NCI-H2196 (cell line): ENCODE measurements at regions not wholly inside any gene's neighbourhood (a gene's known extent, or its start where the extent isn't known, plus 50 kb on each side); places are given as distances from the start of the nearest gene placed in this dataset.

Experiments used
- DNase-seq: peaks from one replicate; lab custom pipeline; 2025; ENCODE audit not compliant: unreplicated experiment; lab: John Stamatoyannopoulos, UW

DNA sequence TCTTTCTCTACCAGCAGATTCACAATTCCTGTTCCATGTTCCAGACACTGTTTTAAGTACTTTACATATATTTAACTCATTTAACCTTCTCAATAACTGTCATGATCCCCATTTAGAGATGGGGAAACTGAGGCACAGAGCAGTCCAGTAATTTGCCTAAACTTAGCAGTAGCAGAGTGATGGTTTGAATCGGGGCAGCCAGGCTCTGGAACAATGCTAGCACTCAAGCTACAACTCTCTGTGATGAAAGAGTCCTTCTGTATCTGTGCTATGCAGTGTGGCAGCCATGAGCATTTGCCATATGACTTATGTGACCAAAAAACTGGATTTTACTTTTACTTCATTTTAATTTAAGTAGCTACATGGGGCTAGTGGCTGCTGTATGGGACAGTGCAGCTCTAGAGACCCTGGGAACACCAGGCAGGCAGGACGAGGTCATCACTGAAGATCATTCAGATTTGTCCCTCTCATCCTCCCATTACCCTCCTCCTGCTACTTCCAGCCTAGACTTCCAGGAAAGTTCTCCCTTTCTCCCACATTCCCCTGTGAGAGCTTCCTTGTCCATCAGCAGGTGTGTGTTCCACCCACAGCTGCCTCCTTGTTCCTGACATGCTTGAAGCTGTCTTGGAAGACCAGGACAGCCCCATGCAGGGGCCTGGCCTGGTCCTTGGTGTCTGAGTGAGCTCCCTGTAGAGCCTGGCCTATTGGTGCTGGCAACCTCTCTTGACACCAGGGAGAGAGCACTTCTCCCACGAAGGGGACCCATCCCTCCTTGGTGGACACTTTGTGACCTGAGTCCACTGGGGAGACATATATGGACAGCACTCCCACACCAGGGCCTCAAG lies 157.0 kb downstream of the MRPL14 start:
- DNase-seq, result no peak

DNA sequence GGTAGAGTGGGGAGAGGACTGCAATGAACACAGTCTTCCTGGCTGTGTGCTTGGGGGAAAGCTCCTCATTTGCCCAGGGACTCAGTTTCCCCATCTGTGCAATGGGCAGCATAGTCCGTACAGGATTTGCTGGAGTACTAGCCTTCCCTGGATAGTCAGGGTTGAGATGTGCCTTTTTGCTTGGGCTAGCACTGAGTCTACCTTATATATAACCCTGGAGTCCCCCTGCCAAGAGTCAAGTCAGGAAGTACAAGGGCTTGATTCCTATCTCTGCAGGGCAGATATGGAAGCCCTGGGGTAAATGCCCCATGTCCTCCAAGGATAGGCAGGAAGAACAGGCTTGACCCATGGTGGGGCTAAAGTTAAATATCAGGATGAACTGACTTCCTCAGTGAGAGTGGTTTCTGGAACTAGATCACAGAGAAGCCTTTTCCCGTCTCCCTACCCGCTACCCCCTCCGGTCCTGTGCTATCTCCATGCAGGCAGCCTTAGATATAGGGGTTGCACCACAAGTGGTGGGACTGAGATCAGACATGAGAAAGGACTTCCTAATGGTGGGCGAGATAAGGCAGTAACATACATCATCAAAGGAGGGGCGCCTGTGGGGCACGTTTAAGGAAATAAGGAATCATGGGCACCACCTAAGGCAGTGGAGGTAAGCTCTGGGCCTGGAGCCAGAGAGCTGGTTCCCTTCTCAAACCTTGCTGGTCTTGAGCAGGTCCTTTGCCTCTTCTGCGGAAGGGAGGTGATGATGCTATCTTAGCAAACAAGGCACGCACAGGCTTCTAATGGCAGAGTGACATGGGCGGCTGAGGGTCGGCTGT lies 157.9 kb downstream of the MRPL14 start:
- DNase-seq, result no peak

- no peak for DNase-seq
These were observed 158.9 kb downstream of the MRPL14 start for GRCh38 chr6:43968110-43968965.

GRCh38 chr6:43967719-43968091 lies 159.5 kb downstream of the MRPL14 start:
- no peak for DNase-seq

DNA sequence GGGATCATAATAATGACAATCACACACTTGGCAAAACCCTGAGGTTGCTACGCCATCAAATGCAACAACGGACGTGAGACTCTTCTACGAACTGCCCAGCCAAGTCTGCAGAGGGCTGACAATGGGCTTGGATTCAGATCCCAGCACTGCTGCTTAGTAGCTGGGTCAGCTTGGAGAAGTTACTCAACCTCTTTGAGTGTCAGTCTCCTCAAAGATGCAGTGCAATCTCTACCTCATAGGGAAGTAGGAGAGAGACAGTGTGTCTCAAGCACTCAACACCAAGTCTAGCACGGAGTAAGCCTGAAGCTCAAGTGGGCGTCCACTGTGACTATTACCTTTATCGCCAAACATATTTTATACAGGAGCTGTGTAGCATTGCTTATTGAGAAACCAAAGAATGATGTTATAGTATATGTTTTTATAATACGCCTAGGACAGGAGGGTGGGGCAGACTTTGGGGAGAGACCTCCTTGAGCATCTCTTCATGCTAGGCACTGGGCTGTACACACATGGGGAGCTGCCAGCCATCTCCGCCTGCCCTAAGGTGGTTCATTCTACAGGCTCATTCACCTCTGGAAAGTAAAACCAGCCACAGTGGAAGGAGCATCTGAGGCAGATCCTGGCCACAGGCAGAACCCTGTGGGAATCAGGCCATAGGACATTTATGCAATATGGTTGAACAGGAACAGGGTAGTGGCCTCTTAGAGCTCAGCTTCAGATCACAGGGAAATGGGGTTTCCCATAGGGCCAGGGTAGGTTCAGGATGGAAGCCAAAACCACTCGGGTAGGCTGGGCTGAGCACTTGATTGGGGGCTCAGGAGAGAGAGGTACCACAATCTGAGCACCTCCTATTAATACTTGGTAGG lies 160.2 kb downstream of the MRPL14 start:
- no peak for DNase-seq

GRCh38 chr6:43966374-43966658 lies 160.9 kb downstream of the MRPL14 start:
- no peak for DNase-seq

- DNase-seq, result no peak
These were observed 161.5 kb downstream of the MRPL14 start for GRCh38 chr6:43965628-43966373.

DNA sequence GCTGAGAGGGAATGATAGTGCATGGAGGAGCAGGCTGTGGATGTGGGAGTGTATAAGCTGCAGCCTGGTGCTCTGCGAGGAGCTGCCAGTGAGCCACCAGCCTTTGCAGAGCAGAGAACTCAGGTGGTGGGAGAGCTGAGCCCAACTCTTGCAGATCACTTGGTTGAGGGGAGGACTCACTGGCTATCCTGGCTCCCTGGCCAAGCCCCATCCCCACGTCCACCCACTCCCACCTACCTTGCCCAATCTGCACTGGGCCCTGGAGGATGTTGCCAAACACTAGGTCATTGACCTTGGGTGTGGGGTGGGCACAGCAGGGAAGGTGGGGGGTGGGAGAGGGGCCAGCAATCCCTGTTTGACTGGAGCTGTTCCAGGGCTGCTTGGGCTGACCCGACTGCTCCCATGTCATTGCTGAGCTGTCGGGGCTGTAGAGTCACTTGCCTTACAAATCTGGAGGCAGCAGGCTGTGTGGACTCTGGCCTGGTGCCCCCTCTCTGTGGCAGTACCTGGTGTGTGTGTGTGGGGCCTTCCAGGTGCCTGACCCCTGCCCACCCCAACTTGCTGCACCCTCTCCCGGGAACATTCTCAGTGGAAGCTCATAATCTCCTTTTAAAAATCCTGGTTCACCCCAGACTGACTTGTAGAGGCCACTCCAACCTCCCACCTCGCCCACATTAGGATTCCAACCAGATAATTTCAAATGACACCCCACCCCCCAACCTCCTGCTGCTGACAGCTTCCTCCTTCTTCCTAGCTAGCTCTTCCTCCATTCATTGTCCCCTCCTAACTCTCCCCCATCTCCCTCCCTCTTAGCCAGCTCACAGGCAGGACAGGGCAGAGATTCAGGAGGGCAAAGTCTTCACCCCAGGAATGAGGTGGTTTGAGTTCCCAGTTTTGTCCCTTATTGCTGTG lies 162.3 kb downstream of the MRPL14 start:
- no peak for DNase-seq

DNA sequence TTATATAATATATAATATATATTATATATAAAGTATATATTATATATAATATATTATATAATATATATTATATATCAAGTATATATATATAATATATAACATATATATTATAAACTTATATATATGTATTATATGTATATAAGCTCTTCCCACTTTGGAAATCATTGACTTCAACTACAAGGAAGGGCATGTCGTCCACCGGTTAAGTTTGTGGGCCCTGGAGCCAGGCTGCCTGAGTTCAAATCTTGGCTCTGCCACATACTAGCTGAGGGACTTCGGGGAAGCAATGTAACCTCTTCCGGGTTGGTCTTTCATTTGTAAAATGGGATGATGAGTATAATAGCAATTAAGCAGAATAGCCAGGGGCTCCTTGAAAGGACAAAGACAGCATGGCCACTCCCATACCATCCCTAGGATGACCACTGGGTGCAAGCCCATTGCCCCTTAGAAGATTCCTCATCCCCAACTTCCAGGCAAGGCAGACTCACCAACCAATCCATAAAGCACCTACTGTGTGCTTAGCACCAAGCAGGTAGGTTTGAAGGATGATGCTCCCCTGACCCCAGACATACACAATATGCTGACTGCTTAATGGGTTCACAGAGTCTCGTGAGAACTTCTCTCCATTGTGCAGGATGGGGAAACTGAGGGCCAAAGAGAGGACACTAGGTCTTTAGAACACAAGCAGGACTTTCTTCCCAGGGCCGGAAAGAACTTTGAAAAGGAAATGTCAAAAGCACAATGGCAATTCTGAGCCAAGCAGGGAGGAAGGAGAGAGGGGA lies 163.2 kb downstream of the MRPL14 start:
- no peak for DNase-seq

- DNase-seq, result no peak
These were observed 164.0 kb downstream of the MRPL14 start for GRCh38 chr6:43963203-43963602.

DNA sequence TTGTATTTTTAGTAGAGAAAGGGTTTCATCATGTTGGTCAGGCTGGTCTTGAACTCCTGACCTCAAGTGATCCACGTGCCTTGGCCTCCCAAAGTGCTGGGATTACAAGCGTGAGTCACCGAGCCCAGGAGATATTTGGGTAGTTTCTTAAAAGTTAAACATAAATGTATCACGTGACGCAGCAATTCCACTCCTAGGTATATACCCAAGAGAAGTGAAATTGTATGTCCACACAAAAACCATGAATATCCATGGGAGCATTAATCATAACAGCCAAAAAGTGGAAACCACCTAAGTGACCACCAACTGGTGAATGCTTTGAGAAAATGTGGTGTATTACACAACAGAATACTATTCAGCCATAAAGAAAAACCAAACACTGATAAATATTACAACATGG lies 164.8 kb downstream of the MRPL14 start:
- no peak for DNase-seq

- no peak for DNase-seq
These were observed 170.0 kb downstream of the MRPL14 start for GRCh38 chr6:43957273-43957672.

DNA sequence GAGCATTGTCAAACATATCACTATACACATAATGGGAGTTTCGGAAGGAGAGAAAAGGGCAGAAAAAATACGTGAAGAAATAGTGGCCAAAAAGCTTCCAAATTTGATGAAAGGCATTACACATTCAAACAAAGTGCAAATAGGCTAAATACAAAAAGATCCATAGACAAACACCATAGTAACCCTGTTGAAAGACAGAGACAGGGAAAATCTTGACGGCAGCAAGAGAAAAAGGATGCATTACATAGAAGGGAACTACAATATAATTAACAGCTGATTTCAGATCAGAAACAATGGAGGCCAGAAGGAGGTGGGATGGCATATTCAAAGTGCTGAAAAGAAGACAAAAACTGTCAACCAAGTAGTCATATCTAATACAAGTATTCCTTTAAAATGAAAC lies 170.8 kb downstream of the MRPL14 start:
- DNase-seq, result no peak

GRCh38 chr6:43954311-43955131 lies 172.7 kb downstream of the MRPL14 start:
- no peak for DNase-seq

- DNase-seq, result no peak
These were observed 173.4 kb downstream of the MRPL14 start for GRCh38 chr6:43953794-43954310.

DNA sequence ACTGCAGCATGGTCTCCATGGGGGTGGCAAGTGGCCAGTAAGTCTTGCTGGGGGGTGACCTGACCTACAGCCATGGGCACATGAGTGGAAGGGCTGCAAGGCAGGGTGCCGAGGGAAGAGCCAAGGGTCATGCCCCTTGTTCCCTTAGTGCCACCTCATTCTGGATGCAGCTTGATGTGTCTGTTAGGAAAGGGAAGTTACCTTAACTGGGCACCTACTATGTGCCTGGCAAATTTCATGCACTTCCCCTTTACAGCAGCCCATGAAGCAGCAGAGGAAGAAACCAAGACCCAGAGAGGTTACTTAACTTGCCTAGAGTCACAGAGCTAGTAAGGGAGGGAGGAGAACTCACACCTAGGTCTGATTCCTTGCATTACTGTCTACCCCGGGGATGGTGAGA lies 174.0 kb downstream of the MRPL14 start:
- DNase-seq, result no peak

DNA sequence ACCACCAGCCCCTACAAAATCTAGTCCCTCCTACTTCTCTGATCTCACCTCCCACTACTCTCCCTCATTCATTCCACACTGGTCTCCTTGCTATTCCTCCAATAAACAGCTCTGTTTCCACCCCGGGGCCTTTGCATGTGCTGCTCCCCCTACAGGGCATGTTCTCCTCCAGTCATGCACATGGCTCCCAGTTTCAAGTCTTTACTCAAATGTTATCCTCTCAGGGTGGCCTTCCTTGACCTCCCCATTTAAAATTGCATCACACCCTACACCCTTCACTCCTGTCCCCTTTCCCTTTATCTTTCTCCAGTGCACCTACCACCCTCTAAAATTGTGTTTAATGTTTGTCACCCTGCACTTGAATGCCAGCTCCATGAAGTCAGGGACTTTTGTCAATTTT lies 174.5 kb downstream of the MRPL14 start:
- DNase-seq, result no peak
